ENCODE measurements at regions not wholly inside any gene's neighbourhood (a gene's known extent, or its start where the extent isn't known, plus 50 kb on each side); places are given as distances from the start of the nearest gene placed in this dataset.
"Not testable (repeated sequence)": the region's sequence is repeated elsewhere in the genome, so short reads cannot be mapped to it uniquely, and the experiment has no call there.

DNA sequence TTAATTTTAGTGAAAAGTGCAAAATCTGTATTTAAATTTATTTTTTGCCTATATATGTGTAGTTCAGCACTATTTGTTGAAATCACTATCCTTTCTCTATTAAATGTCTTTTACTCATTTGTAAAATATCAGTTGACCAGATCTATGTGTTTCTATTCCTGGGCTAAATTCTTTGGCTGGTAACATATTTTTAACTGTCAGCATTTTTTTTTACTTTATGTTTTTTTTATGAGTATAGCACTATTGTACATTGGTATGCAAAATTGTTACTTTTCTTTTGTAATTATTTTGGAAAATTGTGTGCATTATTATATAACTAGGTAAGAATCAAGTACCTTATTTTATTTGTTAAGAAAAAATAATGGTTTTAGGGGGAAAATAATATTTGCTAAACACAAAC is 582.8 kb upstream of the ADGRB3 start:
- DNase-seq: no peak

DNA sequence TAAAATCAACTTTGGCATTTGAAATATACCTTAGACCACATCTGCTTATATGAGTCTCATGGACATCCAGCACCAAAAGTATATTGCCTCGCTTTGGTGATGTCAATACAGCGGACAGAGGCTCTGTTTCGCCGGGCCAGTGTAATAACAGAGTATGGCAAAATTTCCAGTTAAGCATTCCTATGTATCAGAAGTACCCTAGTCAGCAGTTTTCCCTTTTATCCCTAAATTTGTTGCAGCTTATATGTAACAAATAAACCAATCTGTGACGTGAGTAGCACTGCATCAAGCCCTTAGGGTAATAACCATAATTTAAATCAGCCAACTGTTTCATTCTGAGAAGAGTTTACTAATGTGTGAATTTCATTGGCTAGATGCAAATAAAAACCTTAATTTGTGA is 585.5 kb upstream of the ADGRB3 start:
- no peak for DNase-seq

DNA sequence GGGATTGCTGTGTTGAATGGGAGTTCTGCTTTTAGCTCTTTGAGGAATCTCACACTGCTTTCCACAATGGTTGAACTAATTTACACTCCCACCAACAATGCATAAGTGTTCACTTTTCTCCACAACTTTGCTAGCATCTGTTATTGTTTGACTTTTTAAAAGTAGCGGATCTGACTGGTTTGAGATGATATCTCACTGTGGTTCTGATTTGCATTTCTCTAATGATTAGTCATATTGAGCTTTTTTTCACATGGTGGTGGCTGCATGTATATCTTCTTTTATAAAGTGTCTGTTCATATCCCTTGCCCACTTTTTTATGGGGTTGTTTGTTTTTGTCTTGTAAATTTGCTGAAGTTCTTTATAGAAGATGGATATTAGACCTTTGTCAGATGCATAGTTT is 588.3 kb upstream of the ADGRB3 start:
- DNase-seq: no peak

DNA sequence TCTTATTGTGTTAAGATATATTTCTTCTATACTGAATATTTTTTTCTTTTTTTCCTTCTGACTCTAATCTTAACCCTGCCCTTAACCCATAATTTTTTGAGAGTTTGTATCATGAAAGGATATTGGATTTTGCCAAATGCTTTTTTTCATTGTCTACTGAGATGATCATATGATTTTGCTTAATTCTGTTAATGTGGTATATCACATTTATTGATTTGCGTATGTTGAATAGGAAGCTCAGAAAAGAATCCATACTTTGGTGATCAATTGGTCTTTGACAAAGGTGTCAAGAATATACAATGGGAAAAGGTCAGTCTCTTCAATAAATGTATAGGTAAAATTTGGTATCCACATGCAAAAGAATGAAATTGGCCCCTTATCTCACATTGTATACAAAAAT is 588.8 kb upstream of the ADGRB3 start:
- no peak for DNase-seq

DNA sequence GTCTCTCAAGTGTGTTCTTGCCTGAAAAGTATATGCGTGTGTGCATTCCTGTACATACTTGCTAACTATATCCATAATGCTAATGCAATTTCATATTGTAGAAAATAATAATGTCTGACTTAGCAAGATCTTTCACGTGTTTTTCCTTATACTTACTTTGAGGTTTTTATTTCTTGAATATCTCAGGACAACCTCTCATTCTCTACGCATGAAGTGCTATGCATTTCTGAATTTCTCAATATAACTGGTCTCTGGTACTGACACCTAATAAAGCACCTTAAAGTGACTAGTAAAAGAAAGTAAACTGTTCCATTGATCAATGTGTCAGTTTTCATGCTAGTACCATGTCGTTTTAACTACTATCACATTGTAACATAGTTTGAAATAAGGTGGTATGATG is 589.9 kb upstream of the ADGRB3 start:
- DNase-seq: no peak

DNA sequence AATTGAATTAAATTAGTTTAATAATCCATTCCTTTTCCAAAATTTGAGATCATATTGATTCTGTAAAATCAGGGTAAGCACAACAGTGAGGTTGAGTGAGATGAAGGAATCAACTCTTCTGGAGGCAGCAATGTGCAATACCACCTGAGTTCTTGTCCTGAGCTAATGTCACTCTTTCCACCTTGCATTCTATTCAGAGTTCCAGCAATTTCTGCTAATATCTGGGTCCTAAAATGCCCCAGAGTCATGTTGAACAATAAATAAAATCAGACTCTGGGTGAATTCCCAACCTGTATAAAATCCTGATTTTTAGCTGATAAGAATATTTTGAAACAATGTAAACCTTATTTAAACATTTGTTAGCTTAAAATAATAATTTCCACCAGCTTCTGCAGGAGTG is 590.8 kb upstream of the ADGRB3 start:
- no peak for DNase-seq

DNA sequence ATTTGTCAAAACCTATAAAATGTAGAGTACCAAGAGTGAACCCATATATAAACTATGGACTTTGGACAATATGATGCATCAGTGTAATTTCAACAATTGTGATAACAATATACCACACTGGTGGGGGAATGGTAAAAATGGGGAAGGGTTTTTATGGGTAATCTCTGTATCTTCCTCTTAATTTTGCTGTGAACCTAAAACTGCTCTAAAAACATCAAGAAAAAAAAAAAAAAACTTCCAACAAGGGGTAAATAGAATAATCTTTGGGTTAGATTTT is 592.0 kb upstream of the ADGRB3 start:
- no peak for DNase-seq

DNA sequence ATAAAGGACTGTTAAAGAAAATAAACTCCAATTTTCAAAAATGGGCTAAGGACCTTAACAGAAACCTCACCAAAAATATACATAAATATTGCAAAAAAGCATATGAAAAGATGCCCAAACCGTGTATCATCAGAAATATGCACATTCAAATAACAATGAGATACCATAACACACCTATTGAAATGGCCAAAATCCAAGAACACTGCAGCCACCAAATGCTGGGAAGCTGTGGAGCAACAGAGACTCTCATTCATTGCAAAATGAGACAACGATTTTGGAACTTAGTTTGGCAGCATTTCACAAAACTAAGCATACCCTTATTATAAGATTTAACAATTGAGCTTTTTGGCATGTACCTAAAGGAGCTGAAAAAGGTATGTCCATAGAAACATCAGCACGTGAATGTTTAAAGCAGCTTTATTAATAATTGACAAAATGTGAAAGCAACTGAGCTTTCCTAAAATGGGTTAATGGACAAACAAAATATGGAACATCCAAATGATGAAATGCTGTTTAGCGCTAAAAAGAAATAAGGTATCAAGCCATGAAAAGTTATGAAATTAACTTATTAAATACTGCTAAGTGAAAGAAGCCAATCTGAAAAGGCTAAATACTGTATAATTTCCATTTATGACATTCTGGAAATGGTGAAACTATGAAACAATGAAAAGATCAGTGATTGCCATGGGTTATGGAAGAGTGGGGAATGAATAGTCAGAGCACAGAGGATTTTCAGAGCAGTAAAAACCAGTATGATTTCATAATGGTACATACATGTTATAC is 592.6 kb upstream of the ADGRB3 start:
- DNase-seq: no peak

DNA sequence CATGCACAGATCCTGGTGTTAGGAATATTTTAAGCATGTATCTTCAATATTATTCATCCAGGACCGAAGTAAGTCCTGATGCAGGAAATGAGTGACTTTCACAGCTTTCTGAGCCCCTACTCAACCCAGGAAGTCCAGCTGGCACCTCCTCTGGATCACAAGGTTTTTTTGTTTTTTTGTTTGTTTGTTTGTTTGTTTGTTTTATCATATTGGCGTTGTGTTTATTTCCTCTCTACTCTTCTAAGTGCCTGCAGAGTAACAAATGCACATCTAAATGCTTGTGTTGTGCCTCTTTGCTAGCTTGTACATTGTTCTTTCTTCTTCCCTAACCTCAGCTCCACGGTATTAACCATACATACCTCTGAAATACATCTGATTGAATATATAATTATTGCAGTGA is 594.3 kb upstream of the ADGRB3 start:
- DNase-seq: no peak

DNA sequence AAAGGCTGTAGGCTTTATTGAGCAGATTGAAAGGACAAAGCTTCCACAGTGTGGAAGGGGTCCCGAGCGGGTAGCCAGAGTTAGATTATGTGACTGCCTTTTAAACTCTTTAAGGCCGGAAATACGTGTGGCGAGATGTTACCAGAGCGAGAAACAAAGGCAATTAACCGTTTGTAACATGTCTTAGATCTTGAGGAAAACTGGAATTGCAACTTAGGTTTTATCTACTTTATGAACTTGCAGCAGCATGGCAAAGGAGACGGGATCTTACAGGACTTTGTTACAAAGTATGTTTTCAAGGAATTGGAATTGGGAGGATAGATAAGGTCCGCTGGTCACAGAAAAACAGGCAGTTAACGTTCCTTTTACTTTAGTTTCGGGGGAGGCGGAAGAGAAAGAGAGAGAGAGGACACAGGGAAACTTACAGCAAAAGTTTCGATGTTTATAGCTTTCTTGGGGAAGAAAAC is 594.7 kb upstream of the ADGRB3 start:
- DNase-seq: no peak

DNA sequence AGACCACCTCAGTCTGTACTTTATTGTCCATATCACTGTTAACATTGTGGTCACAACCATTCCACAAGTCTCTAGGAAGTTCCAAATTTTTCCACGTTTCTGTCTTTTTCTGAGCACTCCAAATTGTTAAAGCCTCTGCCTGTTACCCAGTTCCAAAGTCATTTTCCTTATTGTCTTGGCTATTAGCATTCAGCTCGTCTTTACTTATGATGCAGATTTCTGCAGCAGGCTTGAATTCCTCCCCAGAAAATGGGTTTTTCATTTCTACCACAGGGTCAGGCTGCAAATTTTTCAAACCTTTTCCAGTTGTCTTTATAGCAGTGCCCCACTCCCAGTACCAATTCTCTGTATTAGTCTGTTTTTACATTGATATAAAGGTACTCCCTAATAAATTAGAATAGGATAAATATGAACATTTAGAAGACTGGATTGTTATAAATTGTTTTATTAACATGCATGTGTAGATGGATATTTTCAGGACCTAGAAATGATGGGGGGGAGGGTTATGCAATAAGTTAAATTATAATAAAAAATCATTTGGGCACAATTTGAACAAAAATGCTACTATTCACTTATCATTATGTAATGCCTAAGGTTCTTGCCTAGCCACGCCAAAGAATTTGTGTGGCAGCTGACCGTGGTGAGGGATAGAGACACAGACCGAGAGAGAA is 595.3 kb upstream of the ADGRB3 start:
- no peak for DNase-seq

DNA sequence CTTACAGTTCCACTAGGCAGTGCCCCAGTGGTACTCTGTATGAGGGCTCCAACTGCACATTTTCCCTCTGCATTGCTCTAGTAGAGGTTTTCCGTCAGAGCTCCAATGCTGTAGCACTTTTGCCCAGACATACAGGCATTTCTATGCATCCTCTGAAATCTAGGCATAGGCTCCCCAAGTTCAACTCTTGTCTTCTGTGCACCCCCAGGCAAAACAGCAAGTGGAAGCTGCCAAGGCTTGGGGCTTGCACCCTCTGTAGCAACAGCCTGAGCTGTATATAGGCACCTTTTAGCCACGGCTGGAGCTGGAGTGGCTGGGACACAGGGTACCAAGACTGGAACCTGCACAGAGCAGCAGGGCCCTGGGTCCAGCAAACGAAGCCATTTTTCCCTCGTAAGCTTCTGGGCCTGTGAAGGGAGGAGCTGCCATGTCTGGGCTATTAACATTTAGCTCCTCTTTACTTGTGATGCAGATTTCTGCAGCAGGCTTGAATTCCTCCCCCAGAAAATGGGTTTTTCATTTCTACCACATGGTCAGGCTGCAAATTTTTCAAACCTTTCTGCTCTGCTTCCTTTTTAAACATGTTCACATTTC is 596.2 kb upstream of the ADGRB3 start:
- DNase-seq: no peak

DNA sequence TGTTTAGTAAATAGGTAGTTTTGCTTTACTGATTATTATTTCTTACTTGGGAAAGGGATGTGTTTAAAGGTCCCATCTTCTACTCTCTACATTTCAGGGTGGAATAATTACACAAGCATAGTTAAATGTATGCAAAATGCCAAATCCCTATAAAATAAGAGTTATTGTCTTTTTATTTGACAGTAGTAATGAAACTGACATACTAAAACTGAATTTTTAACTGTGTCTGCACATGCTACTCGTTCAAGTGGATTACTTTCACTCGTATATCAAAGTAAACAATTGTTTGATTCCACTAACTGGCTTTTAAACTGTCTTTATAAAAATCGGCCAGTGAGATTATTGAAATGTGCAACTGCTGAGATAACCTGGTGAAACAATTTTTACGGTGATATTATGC is 602.9 kb upstream of the ADGRB3 start:
- no peak for DNase-seq

DNA sequence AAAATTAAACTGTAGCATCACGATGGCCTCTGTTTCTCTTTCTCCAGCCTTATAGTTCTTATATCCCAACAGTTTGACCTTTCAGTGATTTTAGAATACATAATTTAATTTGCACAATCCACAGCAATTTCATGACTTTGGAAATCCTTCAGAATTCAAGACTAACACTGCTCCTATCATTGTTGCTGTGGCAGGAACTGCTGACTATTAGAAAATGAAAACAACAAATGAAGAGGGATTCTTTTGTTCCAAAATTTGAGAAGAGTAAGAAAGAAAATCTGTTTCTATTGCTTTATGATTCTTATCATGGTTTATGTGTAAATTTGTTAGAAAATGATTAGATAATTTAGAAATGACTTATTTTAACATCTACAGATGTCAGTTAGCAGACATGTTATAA is 604.0 kb upstream of the ADGRB3 start:
- no peak for DNase-seq

DNA sequence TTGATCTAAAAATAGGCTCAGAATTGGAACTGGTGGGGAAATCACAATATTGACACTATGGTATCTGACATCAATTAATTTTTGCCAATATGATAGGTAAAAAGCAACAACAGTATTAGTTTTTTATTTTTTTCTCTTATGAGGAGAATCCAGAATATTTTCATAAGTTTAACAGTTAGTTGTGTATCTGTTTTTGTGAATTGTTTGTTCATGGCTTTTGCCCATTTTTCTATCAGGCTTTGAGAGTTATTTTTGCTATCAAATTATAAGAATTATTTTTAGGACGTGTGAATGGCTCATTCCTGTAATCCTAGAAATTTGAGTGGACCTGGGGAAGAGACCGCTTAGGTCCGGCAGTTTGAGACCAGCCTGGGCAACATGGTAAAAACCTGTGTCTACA is 608.6 kb upstream of the ADGRB3 start:
- no peak for DNase-seq

DNA sequence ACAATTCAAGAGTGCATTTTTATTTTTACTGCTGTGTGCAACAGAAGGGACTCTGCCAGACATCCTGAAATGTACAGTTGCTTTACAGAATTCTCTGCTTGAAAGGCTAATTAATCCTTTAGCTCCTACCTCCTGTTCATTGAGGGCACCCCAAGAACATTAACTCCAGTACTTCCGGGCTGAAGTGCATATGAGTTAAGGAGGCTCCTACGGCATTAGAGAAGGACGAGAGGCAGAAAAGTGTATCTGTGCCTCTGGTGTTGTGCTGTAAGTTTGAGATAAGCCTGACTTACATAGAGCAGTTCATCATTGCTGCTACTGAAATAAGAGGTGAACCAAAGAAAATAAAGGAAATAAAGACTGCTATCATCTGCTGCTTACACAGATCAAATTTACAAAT is 609.3 kb upstream of the ADGRB3 start:
- no peak for DNase-seq

DNA sequence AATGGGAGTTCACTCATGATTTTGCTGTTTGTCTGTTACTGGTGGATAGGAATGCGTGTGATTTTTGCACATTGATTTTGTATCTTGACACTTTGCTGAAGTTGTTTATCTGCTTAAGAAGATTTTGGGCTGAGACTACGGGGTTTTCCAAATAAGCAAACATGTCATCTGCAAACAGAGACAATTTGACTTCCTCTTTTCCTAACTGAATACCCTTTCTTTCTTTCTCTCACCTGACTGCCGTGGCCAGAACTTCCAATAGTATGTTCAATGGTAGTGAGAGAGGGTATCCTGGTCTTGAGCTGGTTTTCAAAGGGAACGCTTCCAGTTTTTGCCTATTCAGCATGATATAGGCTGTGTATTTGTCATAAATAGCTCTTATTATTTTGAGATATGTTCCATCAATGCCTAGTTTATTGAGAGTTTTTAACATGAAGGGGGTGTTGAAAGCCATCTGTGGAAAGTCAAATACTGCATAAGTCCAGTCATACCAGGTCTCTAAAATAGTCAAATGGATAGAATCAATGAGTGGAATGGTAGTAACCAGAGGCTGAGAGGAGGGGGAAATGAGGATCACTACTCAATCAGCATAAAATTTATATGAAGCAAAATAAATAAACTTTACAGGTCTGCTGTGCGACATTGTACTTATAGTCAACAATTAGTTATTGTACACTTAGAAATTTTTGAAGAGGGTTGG is 610.4 kb upstream of the ADGRB3 start:
- DNase-seq: no peak

DNA sequence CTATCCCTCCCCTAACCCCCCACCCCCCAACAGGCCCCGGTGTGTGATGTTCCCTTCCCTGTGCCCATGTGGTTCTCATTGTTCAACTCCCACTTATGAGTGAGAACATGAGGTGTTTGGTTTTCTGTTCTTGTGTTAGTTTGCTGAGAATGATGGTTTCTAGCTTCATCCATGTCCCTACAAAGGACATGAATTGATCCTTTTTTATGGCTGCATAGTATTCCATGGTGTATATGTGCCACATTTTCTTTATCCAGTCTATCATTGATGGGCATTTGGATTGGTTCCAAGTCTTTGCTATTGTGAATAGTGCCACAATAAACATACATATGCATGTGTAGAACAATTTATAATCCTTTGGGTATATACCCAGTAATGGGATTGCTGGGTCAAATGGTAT is 612.1 kb upstream of the ADGRB3 start:
- not testable (repeated sequence) for DNase-seq

DNA sequence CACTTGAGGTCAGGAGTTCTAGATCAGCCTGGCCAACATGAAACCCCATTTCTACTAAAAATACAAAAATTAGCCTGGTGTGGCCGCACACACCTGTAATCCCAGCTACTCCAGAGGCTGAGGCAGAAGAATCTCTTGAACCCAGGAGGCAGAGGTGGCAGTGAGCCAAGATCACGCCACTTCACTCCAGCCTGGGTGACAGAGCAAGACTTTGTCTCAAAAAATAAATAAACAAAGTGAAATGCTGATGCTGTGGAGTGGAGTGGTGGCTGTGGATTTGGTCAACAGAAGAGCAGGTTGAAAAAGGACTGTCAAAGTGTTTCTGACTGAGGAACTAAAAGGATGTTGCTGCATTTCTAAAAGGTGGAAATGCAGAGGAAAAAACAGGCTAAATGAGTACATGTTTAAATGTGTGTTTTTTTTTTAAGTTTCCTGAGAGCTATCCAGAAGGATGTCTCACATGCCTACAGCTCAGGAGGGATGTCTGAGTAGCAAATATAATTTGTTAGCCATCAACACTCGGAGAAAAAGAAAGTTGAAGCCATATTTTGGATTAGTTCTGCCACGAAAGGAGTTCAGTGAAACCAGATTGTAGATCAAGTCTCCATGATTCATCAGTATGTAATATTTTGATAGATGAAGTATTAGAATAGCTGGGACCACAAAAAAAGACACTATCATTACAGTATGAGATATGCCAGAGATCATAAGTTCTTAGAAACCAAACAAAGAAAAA is 621.1 kb upstream of the ADGRB3 start:
- DNase-seq: no peak

DNA sequence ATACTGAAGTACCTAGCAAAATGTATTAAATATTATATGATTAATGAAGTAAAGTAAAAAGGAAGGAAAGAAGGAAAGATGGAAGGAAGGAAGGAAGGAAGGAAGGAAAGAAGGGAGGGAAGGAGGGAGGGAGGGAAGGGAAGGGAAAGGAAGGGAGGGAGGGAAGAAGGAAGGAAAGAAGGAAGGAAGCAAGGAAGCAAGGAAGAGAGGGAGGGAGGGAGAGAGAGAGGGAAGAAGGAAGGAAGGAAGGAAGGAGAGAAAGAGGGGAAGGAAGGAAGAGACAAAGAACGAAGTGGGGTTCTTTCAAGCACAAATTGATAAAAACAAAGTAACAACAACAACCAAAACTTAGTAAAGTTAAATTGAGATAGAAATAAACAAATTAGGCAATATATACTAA is 622.3 kb upstream of the ADGRB3 start:
- no peak for DNase-seq

DNA sequence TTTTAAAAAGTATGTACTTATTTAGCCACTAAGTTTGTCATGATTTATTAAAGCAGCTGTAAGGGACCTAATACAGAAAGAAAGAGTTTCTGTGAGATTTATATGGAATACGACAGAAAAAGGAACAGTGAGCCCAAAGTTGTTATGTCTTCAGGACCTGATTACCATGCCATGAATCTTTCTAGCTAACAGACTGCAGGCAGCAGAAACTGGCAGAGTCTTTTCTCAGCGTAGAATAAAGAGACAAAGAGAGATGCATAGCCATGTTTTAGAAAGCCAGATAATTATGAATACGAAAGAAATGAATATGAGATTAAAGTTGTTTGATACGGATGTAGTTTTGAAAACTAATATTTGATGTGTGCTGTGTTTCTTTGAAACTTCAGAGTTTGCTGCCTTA is 624.1 kb upstream of the ADGRB3 start:
- DNase-seq: no peak

DNA sequence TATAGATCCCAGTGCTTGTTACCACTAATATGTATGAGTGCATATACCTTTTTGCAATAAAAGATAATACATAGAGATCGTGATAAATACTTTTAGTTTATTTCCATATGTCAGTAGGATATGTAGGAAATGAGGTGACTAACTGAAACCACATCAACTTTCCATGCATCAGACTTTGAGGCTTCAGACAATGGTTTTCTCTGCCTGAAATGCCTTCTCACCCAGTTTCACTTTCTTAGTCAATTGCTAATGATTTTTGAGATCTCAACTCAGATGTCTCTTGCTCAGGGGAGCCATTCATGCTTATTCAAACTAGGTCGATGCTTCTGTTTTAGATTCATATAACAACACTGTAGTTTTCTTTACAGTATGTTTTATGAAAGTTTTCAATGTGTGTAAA is 626.6 kb upstream of the ADGRB3 start:
- no peak for DNase-seq

DNA sequence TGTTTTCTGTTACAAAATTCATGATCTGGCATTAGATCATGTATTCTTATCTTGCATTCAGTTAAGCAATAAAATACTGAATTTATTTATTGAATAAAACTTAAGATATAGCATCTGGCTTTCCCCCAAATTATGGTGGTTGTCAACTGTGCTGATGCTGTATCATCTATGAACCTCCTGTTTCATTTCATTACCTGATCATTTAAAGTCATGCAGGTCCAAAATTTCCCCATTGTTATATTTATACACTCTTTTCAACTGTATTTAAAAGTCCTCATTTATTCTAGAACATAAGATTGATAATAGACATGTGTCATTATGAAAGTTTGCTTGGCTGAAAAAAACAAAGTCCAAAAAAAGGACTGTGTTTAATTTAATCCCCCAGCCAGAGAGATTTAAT is 627.4 kb upstream of the ADGRB3 start:
- no peak for DNase-seq
